Kidney (tissue), 13 donors: ENCODE measurements at regions not wholly inside any gene's neighbourhood (a gene's known extent, or its start where the extent isn't known, plus 50 kb on each side); places are given as distances from the start of the nearest gene placed in this dataset.

Experiments used
- DNase-seq, 5 donors: peaks; one replicate each; pipeline ENCODE4 v3.0.0-alpha.2; 2013 to 2020
- FAIRE-seq: peaks from 2 replicates; lab custom pipeline; 2012; peaks lifted over from hg19 to GRCh38; lab: Jason Lieb, UNC
- H3K27ac ChIP-seq, 2 donors: one replicate each; pipeline ENCODE4 v1.7.0; 2013; ENCODE audit warnings: low read depth in 2 of 2, low read length in 2 of 2, inconsistent platforms in 1 of 2
- H3K27me3 ChIP-seq: one replicate; pipeline ENCODE4 v1.7.1; 2013; ENCODE audit warnings: low read length, inconsistent platforms; ENCODE audit not compliant: control insufficient read depth, insufficient read depth
- H3K36me3 ChIP-seq, 3 donors: one replicate each; pipeline versions ENCODE4 v1.7.0 to v1.7.1; 2013; ENCODE audit warnings: low read length in 3 of 3, control low read depth in 1 of 3, inconsistent platforms in 1 of 3; ENCODE audit not compliant: insufficient read depth in 3 of 3, control insufficient read depth in 2 of 3
- H3K4me1 ChIP-seq, 3 donors: one replicate each; pipeline versions ENCODE4 v1.7.0 to v1.7.1; 2013; ENCODE audit warnings: low read length in 3 of 3, inconsistent platforms in 1 of 3, low read depth in 1 of 3; ENCODE audit not compliant: control insufficient read depth in 2 of 3, insufficient read depth in 2 of 3
- H3K4me3 ChIP-seq, 3 donors: one replicate each; pipeline versions ENCODE4 v1.7.0 to v1.8.1; 2013; ENCODE audit warnings: low read length in 3 of 3, control low read depth in 1 of 3, inconsistent platforms in 1 of 3
- H3K9ac ChIP-seq, 3 donors: one replicate each; pipeline versions ENCODE4 v1.7.0 to v1.7.1; 2013; ENCODE audit warnings: low read length in 3 of 3, control low read depth in 1 of 3, inconsistent platforms in 1 of 3
- H3K9me3 ChIP-seq, 3 donors: one replicate each; pipeline versions ENCODE4 v1.7.0 to v1.7.1; 2013; ENCODE audit warnings: low read length in 3 of 3, control low read depth in 1 of 3, inconsistent platforms in 1 of 3; ENCODE audit not compliant: control insufficient read depth in 2 of 3, insufficient read depth in 1 of 3
- CTCF ChIP-seq: IDR thresholded peaks from 3 replicates; pipeline ENCODE4 v1.5.1; 2012; ENCODE audit warnings: mild to moderate bottlenecking, moderate library complexity, borderline replicate concordance; ENCODE audit not compliant: insufficient read depth; ENCODE audit errors: extremely low read depth
- intact Hi-C: fragments of 100-400 bp; cut with DNase I; formaldehyde crosslinking; loops from one replicate; pipeline ENCODE4 v1.11.1; 2022
- donor health status: control.
- donor health status: control.
- donor health status: control.
- donor health status: control.
- donor health status: control.
- donor health status: DM: yes; HTN: yes; CAD: no.
- donor health status: Normal renal cell carcinoma (clear cell type).

DNA sequence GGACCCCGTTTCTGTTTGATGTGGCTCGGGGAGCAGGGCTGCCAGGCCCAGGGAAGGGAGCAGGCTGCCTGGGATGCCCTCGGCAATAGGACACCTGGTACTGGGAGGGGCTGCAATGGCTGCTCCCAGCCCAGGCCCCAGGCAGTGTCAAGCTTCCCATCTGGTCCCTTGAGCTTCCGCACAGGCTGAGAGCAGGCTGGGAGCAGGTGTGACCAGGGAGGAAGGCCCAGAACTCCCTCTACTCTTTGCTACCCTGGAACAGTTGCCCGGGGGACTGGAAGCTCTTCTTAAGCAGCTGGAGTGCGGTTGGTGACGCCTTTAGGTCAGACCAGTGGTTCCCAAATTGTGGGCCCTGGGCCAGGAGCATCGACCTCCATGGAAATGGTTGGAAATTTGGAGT is 186.9 kb downstream of the GADD45G start:
- intact Hi-C loops, result no loop called here
- no peak for TF ChIP-seq CTCF
- no peaks in the 10 kb centered on the region for H3K36me3 ChIP-seq
- H3K4me1 ChIP-seq, result no peaks in the 10 kb centered on the region
- no peaks in the 10 kb centered on the region for H3K27me3 ChIP-seq
- H3K9me3 ChIP-seq, result no peaks in the 10 kb centered on the region
- H3K27ac ChIP-seq, result no peak overlapping the region
- no peak overlapping the region for H3K4me3 ChIP-seq
- no peak for DNase-seq
- FAIRE-seq, result no peak
- H3K9ac ChIP-seq, result no peak overlapping the region

DNA sequence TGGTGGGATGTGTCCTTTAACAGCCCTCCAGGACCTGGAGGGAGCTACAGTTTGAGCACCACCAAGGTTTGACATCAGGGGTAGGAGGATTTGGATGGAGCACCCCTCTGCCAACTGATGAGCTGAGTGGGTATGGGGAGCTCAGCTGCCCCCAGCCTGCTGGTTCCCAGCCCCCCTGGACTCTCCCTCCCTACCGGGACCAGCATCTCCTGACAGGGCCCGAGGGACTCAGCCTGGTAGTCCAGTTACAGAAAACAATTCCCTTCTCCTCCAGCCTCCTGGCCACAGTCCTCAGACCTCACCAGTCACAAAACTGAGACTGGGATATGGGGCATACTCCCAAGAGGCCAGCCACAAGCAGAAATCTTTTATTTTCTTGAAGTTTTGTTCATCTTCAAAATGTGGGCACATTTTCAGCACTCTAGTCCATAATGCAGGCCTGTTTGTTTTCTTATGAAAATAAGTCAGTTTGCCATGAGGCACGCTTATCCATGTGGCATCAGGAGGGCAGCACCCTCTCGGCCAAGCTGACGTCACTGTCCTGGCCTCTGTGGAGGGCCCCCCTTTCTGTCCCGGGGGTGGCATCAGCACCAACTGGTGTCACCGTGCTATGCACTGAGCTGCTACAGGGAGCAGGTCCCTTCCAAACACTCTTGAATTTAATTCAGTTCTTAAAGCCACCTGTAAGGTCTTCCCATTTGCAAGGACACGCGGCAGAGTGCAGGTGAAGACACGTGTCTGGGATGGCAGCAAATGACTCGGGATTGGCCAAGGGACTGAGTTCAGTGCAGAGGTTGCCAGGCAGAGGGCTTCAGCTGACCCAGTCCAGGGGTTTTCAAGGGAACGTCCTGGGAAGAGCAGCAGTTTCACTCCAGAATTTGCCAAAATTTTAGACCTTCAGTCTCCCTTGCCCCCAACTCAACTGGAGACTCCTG is 187.6 kb downstream of the GADD45G start:
- H3K4me3 ChIP-seq, result no peak overlapping the region
- H3K9ac ChIP-seq, result no peak overlapping the region
- no peaks in the 10 kb centered on the region for H3K4me1 ChIP-seq
- H3K27ac ChIP-seq, result no peak overlapping the region
- intact Hi-C loops, result no loop called here
- no peaks in the 10 kb centered on the region for H3K36me3 ChIP-seq
- no peaks in the 10 kb centered on the region for H3K9me3 ChIP-seq
- TF ChIP-seq CTCF, result no peak
- DNase-seq, result no peak
- no peak for FAIRE-seq
- no peaks in the 10 kb centered on the region for H3K27me3 ChIP-seq

- DNase-seq, result no peak
- Histone ChIP-seq H3K9ac (no peak overlapping the region), H3K4me3 (no peak overlapping the region), H3K36me3 (no peaks in the 10 kb centered on the region), H3K9me3 (no peaks in the 10 kb centered on the region), H3K27me3 (no peaks in the 10 kb centered on the region), H3K4me1 (no peaks in the 10 kb centered on the region), H3K27ac (no peak overlapping the region)
- TF ChIP-seq CTCF, result no peak
- intact Hi-C loops, result no loop called here
- FAIRE-seq, result no peak
These were observed 188.3 kb downstream of the GADD45G start for GRCh38 chr9:89793124-89793495.
